Astrocyte (in vitro differentiated cells and primary cell): ENCODE measurements at regions not wholly inside any gene's neighbourhood (a gene's known extent, or its start where the extent isn't known, plus 50 kb on each side); places are given as distances from the start of the nearest gene placed in this dataset.

ENCODE experiments used
- EZH2 ChIP-seq: IDR thresholded peaks from 2 replicates; pipeline ENCODE4 v1.6.1; 2012; ENCODE audit warnings: mild to moderate bottlenecking, low read length, inconsistent platforms; ENCODE audit not compliant: insufficient read depth
- TF ChIP-seq, protein P1 (sequence below): IDR thresholded peaks from 2 replicates; pipeline ENCODE4 v1.5.1; 2011; ENCODE audit warnings: low read depth, mild to moderate bottlenecking, inconsistent platforms, low read length, moderate library complexity; ENCODE audit not compliant: insufficient read depth

GRCh38 chr5:174832811-174833210 is 108.4 kb downstream of the MSX2 start:
- TF ChIP-seq, protein P1, sequence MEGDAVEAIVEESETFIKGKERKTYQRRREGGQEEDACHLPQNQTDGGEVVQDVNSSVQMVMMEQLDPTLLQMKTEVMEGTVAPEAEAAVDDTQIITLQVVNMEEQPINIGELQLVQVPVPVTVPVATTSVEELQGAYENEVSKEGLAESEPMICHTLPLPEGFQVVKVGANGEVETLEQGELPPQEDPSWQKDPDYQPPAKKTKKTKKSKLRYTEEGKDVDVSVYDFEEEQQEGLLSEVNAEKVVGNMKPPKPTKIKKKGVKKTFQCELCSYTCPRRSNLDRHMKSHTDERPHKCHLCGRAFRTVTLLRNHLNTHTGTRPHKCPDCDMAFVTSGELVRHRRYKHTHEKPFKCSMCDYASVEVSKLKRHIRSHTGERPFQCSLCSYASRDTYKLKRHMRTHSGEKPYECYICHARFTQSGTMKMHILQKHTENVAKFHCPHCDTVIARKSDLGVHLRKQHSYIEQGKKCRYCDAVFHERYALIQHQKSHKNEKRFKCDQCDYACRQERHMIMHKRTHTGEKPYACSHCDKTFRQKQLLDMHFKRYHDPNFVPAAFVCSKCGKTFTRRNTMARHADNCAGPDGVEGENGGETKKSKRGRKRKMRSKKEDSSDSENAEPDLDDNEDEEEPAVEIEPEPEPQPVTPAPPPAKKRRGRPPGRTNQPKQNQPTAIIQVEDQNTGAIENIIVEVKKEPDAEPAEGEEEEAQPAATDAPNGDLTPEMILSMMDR: no peak
- TF ChIP-seq EZH2: no peak
